ACC112 (cell line): ENCODE measurements at regions not wholly inside any gene's neighbourhood (a gene's known extent, or its start where the extent isn't known, plus 50 kb on each side); places are given as distances from the start of the nearest gene placed in this dataset.
"Not testable (repeated sequence)": the region's sequence is repeated elsewhere in the genome, so short reads cannot be mapped to it uniquely, and the experiment has no call there.

Experiments
- H2AFZ ChIP-seq: fragments of 200-600 bp; sonication (generic); one replicate; pipeline ENCODE4 v1.6.0; 2017; ENCODE audit warnings: antibody characterized with exemption, low read length; ENCODE audit not compliant: unreplicated experiment
- H3K27ac ChIP-seq: fragments of 200-600 bp; sonication (generic); 2 replicates; pipeline ENCODE4 v1.5.1; 2014; ENCODE audit warnings: low read depth, mild to moderate bottlenecking, antibody characterized with exemption, low read length, moderate library complexity
- H3K27me3 ChIP-seq: fragments of 200-600 bp; sonication (generic); 2 replicates; pipeline ENCODE4 v1.6.1; 2014; ENCODE audit warnings: mild to moderate bottlenecking, antibody characterized with exemption, low read length, moderate library complexity, mixed read lengths; ENCODE audit not compliant: insufficient read depth
- H3K36me3 ChIP-seq: fragments of 200-600 bp; sonication (generic); 2 replicates; pipeline ENCODE4 v1.6.1; 2016; ENCODE audit warnings: mild to moderate bottlenecking, antibody characterized with exemption, low read length, moderate library complexity, mixed read lengths; ENCODE audit not compliant: insufficient read depth
- H3K4me1 ChIP-seq: fragments of 200-600 bp; sonication (generic); one replicate; pipeline ENCODE4 v1.6.1; 2016; ENCODE audit warnings: low read length, mixed read lengths; ENCODE audit not compliant: insufficient read depth, unreplicated experiment, control insufficient read depth
- H3K4me3 ChIP-seq: fragments of 200-600 bp; sonication (generic); 2 replicates; pipeline ENCODE4 v1.5.1; 2014; ENCODE audit warnings: mild to moderate bottlenecking, low read depth, low read length
- H3K79me2 ChIP-seq: fragments of 200-600 bp; sonication (generic); one replicate; pipeline ENCODE4 v1.6.0; 2016; ENCODE audit warnings: low read length; ENCODE audit not compliant: control insufficient read depth, unreplicated experiment, insufficient read depth

GRCh38 chr14:22491683-22492621, 97.1 kb downstream of the DAD1 start:
- no peaks in the 10 kb centered on the region for H3K36me3 ChIP-seq
- no peak overlapping the region for H3K27ac ChIP-seq
- H3K4me1 ChIP-seq, result no peaks in the 10 kb centered on the region
- H3K4me3 ChIP-seq, result no peak overlapping the region
- peaks cover 96% of the 10 kb centered on the region for H3K27me3 ChIP-seq
- H2AFZ ChIP-seq, result no peak overlapping the region
- no peaks in the 10 kb centered on the region for H3K79me2 ChIP-seq

GRCh38 chr14:22491053-22491452, 98.0 kb downstream of the DAD1 start:
- H2AFZ ChIP-seq, H3K4me3 ChIP-seq, H3K79me2 ChIP-seq, H3K4me1 ChIP-seq, H3K27ac ChIP-seq, H3K36me3 ChIP-seq: not testable (repeated sequence)
- H3K27me3 ChIP-seq, result peaks cover 98% of the 10 kb centered on the region

- no peaks in the 10 kb centered on the region for H3K79me2 ChIP-seq
- H3K4me1 ChIP-seq, result no peaks in the 10 kb centered on the region
- peaks cover 98% of the 10 kb centered on the region for H3K27me3 ChIP-seq
- H3K4me3 ChIP-seq, result no peak overlapping the region
- no peaks in the 10 kb centered on the region for H3K36me3 ChIP-seq
- no peak overlapping the region for H3K27ac ChIP-seq
- H2AFZ ChIP-seq, result no peak overlapping the region
Measured at GRCh38 chr14:22489957-22490950, 98.8 kb downstream of the DAD1 start.

GRCh38 chr14:22489244-22489545, 99.8 kb downstream of the DAD1 start:
- Histone ChIP-seq H3K4me1 (no peaks in the 10 kb centered on the region), H3K4me3 (no peak overlapping the region), H3K79me2 (no peaks in the 10 kb centered on the region), H3K27ac (no peak overlapping the region), H3K27me3 (peaks cover 98% of the 10 kb centered on the region), H2AFZ (no peak overlapping the region), H3K36me3 (no peaks in the 10 kb centered on the region)

- no peak overlapping the region for H3K4me3 ChIP-seq
Measured at GRCh38 chr14:22488522-22489243, 100.3 kb downstream of the DAD1 start.

GRCh38 chr14:22487941-22488340, 101.1 kb downstream of the DAD1 start:
- Histone ChIP-seq H3K4me1 (no peaks in the 10 kb centered on the region), H3K4me3 (no peak overlapping the region), H3K36me3 (no peaks in the 10 kb centered on the region), H2AFZ (no peak overlapping the region), H3K27ac (no peak overlapping the region), H3K79me2 (no peaks in the 10 kb centered on the region), H3K27me3 (peaks cover 96% of the 10 kb centered on the region)

More at GRCh38 chr14:22488522-22489243, 100.3 kb downstream of the DAD1 start:
- Histone ChIP-seq H3K27ac (no peak overlapping the region), H3K27me3 (peaks cover 96% of the 10 kb centered on the region), H2AFZ (no peak overlapping the region), H3K79me2 (no peaks in the 10 kb centered on the region), H3K36me3 (no peaks in the 10 kb centered on the region), H3K4me1 (no peaks in the 10 kb centered on the region)

- H3K4me3 ChIP-seq, result no peak overlapping the region
- peaks cover 94% of the 10 kb centered on the region for H3K27me3 ChIP-seq
- H2AFZ ChIP-seq, result no peak overlapping the region
- H3K4me1 ChIP-seq, result no peaks in the 10 kb centered on the region
- no peak overlapping the region for H3K27ac ChIP-seq
- no peaks in the 10 kb centered on the region for H3K79me2 ChIP-seq
- no peaks in the 10 kb centered on the region for H3K36me3 ChIP-seq
Measured at GRCh38 chr14:22487401-22487800, 101.6 kb downstream of the DAD1 start.

- H3K4me1 ChIP-seq, result no peaks in the 10 kb centered on the region
Measured at GRCh38 chr14:22486675-22487074, 102.3 kb downstream of the DAD1 start.

GRCh38 chr14:22485649-22486048, 103.4 kb downstream of the DAD1 start:
- no peak overlapping the region for H3K27ac ChIP-seq

More at GRCh38 chr14:22486675-22487074, 102.3 kb downstream of the DAD1 start:
- no peak overlapping the region for H3K27ac ChIP-seq
- H3K36me3 ChIP-seq, result no peaks in the 10 kb centered on the region
- H2AFZ ChIP-seq, result no peak overlapping the region
- peaks cover 94% of the 10 kb centered on the region for H3K27me3 ChIP-seq
- no peaks in the 10 kb centered on the region for H3K79me2 ChIP-seq
- no peak overlapping the region for H3K4me3 ChIP-seq

GRCh38 chr14:22485178-22485577, 103.8 kb downstream of the DAD1 start:
- no peak overlapping the region for H2AFZ ChIP-seq
- H3K79me2 ChIP-seq, result no peaks in the 10 kb centered on the region
- no peaks in the 10 kb centered on the region for H3K36me3 ChIP-seq
- no peak overlapping the region for H3K4me3 ChIP-seq
- H3K4me1 ChIP-seq, result no peaks in the 10 kb centered on the region
- H3K27me3 ChIP-seq, result peaks cover 96% of the 10 kb centered on the region
- H3K27ac ChIP-seq, result no peak overlapping the region

More at GRCh38 chr14:22485649-22486048, 103.4 kb downstream of the DAD1 start:
- Histone ChIP-seq H3K4me3 (no peak overlapping the region), H3K79me2 (no peaks in the 10 kb centered on the region), H3K4me1 (no peaks in the 10 kb centered on the region), H3K27me3 (peaks cover 96% of the 10 kb centered on the region), H3K36me3 (no peaks in the 10 kb centered on the region), H2AFZ (no peak overlapping the region)
